ENCODE measurements at regions not wholly inside any gene's neighbourhood (a gene's known extent, or its start where the extent isn't known, plus 50 kb on each side); places are given as distances from the start of the nearest gene placed in this dataset.

DNA sequence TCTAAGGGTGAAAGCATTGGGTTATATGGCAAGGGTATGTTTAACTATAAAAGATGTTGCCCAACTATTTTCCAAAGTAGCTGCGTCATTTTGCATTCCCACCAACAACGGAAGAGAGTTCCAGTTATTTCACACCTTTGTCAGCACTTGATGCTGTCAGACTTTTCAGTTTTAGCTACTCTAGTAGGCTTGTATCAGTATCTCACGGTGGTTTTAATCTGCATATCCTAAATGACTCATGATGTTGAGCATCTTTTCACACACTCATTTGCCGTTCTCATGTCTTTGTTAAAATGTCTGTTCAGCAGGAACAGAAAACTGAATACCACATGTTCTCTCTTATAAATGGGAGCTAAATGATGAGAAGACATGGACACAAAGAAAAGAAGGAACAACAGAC lies 122.3 kb downstream of the RNASET2 start:
- Histone ChIP-seq H3K4me3 (no peak overlapping the region), H3K9me3 (no peaks in the 10 kb centered on the region), H3K4me1 (no peaks in the 10 kb centered on the region), H3K27me3 (no peaks in the 10 kb centered on the region), H3K27ac (no peak overlapping the region), H3K36me3 (no peaks in the 10 kb centered on the region)
- WGBS, 2 donors: 83 to 88% methylated on average over 4 of the region's 4 CpGs
- DNase-seq (ENCODE audit: low spot score in 2 of 2): no peak
- TF ChIP-seq POLR2A (IDR thresholded peaks at IDR 0.05): no peak
- TF ChIP-seq EP300 (IDR thresholded peaks at IDR 0.05): no peak
- TF ChIP-seq CTCF (IDR thresholded peaks at IDR 0.05): no peak

DNA sequence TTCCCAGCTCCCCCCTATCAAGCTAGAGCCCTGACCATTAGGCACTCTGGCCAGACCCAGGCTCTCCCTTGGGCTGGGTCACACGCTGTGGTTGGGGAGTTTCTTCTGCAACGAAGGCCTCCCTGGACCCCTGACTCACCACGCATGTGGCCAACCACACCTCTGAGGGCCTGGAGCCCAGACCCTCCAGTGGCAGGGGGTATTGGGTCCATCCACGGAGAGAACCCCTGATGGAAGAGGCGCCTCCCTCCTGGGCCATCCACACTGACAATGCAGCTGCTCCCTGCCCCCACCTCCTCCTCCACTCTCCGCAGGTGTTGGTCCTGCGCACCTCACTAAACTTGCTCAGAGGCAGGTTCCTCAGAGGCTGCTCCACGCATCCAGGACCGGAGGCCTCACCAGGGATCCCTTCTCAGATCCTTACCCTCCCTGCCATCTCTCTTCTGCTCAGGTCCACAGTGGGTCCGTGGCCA lies 125.4 kb downstream of the RNASET2 start:
- H3K36me3 ChIP-seq: no peaks in the 10 kb centered on the region
- H3K4me3 ChIP-seq: no peak overlapping the region
- TF ChIP-seq POLR2A (IDR thresholded peaks at IDR 0.05) (no peak), EP300 (IDR thresholded peaks at IDR 0.05) (no peak), CTCF (IDR thresholded peaks at IDR 0.05) (no peak)
- no peak for DNase-seq (ENCODE audit: low spot score in 2 of 2)
- no peaks in the 10 kb centered on the region for H3K27me3 ChIP-seq
- WGBS, 2 donors: 87 to 90% methylated on average over 10 of the region's 10 CpGs
- no peak overlapping the region for H3K27ac ChIP-seq
- no peaks in the 10 kb centered on the region for H3K4me1 ChIP-seq
- H3K9me3 ChIP-seq: no peaks in the 10 kb centered on the region

GRCh38 chr6:166830185-166830890 lies 126.0 kb downstream of the RNASET2 start:
- 77 to 78% methylated on average over 8 of the region's 8 CpGs for WGBS, 2 donors
- H3K9me3 ChIP-seq: no peaks in the 10 kb centered on the region
- TF ChIP-seq POLR2A (IDR thresholded peaks at IDR 0.05) (no peak), EP300 (IDR thresholded peaks at IDR 0.05) (no peak), CTCF (IDR thresholded peaks at IDR 0.05) (no peak)
- H3K27ac ChIP-seq: no peak overlapping the region
- H3K4me3 ChIP-seq: no peak overlapping the region
- H3K27me3 ChIP-seq: no peaks in the 10 kb centered on the region
- no peaks in the 10 kb centered on the region for H3K4me1 ChIP-seq
- no peaks in the 10 kb centered on the region for H3K36me3 ChIP-seq
- no peak for DNase-seq (ENCODE audit: low spot score in 2 of 2)

GRCh38 chr6:166826264-166826663 lies 130.1 kb downstream of the RNASET2 start:
- 77 to 78% methylated on average over 6 of the region's 6 CpGs for WGBS, 2 donors

More at GRCh38 chr6:166826264-166826663, 130.1 kb downstream of the RNASET2 start:
- H3K27ac ChIP-seq: no peak overlapping the region
- H3K36me3 ChIP-seq: no peaks in the 10 kb centered on the region
- H3K4me3 ChIP-seq: no peak overlapping the region
- TF ChIP-seq EP300 (IDR thresholded peaks at IDR 0.05) (no peak), CTCF (IDR thresholded peaks at IDR 0.05) (no peak), POLR2A (IDR thresholded peaks at IDR 0.05) (no peak)
- no peaks in the 10 kb centered on the region for H3K27me3 ChIP-seq
- DNase-seq (ENCODE audit: low spot score in 2 of 2): no peak
- no peaks in the 10 kb centered on the region for H3K9me3 ChIP-seq
- H3K4me1 ChIP-seq: no peaks in the 10 kb centered on the region

Data from tibial nerve (tissue), 4 donors.